Right lobe of liver (tissue), 4 donors: ENCODE measurements at regions not wholly inside any gene's neighbourhood (a gene's known extent, or its start where the extent isn't known, plus 50 kb on each side); places are given as distances from the start of the nearest gene placed in this dataset.

Experiments
- POLR2A ChIP-seq: fragments of 450-650 bp; IDR thresholded peaks from one replicate; pipeline ENCODE4 v1.6.1; 2017; ENCODE audit warnings: antibody characterized with exemption, mild to moderate bottlenecking
- TF ChIP-seq, protein P1 (sequence below), 4 donors: fragments of 200-600 bp in 3 of 4; fragments of 450-650 bp in 1 of 4; IDR thresholded peaks; one replicate each; pipeline versions ENCODE4 v1.5.1 to v1.8.0; 2016 to 2022; ENCODE audit warnings: antibody characterized with exemption in 4 of 4, mild to moderate bottlenecking in 2 of 4
- donor health status: DM: no; HTN: no; CAD: no.
- donor health status: DM: no; HTN: no; CAD: no.
- donor health status: DM: no; HTN: yes; CAD: no.

DNA sequence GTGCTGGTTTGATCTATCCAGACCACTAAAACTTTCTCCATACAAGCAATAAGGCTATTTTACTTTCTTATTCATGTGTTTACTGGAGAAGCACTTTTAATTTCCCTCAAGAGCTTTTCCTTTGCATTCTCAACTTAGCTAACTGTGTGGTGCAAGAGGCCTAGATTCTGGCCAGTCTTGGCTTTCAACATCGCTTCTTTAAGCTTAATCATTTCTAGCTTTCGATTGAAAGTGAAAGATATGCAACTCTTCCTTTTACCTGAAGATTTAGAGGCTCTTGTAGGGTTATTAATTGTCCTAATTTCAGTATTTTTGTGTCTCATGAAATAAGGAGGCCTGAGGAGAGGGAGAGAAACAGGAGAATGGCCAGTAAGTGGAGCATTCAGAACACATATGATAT, 234.8 kb upstream of the GADL1 start:
- TF ChIP-seq, protein P1, sequence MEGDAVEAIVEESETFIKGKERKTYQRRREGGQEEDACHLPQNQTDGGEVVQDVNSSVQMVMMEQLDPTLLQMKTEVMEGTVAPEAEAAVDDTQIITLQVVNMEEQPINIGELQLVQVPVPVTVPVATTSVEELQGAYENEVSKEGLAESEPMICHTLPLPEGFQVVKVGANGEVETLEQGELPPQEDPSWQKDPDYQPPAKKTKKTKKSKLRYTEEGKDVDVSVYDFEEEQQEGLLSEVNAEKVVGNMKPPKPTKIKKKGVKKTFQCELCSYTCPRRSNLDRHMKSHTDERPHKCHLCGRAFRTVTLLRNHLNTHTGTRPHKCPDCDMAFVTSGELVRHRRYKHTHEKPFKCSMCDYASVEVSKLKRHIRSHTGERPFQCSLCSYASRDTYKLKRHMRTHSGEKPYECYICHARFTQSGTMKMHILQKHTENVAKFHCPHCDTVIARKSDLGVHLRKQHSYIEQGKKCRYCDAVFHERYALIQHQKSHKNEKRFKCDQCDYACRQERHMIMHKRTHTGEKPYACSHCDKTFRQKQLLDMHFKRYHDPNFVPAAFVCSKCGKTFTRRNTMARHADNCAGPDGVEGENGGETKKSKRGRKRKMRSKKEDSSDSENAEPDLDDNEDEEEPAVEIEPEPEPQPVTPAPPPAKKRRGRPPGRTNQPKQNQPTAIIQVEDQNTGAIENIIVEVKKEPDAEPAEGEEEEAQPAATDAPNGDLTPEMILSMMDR (IDR thresholded peaks at IDR 0.05), result no peak
- no peak for TF ChIP-seq POLR2A
